ENCODE measurements at regions not wholly inside any gene's neighbourhood (a gene's known extent, or its start where the extent isn't known, plus 50 kb on each side); places are given as distances from the start of the nearest gene placed in this dataset.

GRCh38 chr7:46850563-46851330, 731.2 kb downstream of the TNS3 start:
- Mint-ChIP-seq H3K9me3 (no peaks in the 10 kb centered on the region), H3K4me3 (no peak overlapping the region), H3K4me1 (peaks cover 13% of the 10 kb centered on the region), H3K27ac (no peak overlapping the region), H3K27me3 (ENCODE audit: low read depth) (no peaks in the 10 kb centered on the region), H3K36me3 (ENCODE audit: low read depth) (no peaks in the 10 kb centered on the region)
- TF ChIP-seq CTCF (IDR thresholded peaks at IDR 0.05; ENCODE audit: unreplicated experiment in 3 of 3): no peak

DNA sequence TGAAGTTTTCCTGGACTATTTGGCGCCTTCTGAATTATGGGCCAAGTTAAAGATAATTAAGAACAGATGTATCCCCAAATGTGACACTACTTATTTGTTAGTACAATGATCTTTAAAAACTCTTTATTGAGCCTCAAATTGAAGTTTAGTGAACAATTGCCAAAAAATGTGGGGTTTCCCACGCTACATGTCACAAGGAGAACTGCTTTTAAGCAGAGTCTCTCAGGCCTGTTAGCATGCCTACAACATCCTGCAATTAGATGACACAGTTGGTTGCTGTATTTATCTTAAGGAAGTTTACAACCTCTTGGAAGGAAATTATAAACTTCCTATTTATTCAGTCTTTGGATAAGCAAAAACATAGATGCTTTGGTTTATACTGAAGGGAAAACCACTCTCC, 733.0 kb downstream of the TNS3 start:
- H3K9me3 Mint-ChIP-seq: no peaks in the 10 kb centered on the region
- H3K4me1 Mint-ChIP-seq: peaks cover 9% of the 10 kb centered on the region
- H3K27me3 Mint-ChIP-seq (ENCODE audit: low read depth): no peaks in the 10 kb centered on the region
- no peak for TF ChIP-seq CTCF (IDR thresholded peaks at IDR 0.05; ENCODE audit: unreplicated experiment in 3 of 3)
- H3K4me3 Mint-ChIP-seq: no peak overlapping the region
- no peak overlapping the region for H3K27ac Mint-ChIP-seq
- H3K36me3 Mint-ChIP-seq (ENCODE audit: low read depth): no peaks in the 10 kb centered on the region

GRCh38 chr7:46848311-46848710, 733.6 kb downstream of the TNS3 start:
- H3K27ac Mint-ChIP-seq: no peak overlapping the region
- H3K4me1 Mint-ChIP-seq: peaks cover 2% of the 10 kb centered on the region
- H3K9me3 Mint-ChIP-seq: no peaks in the 10 kb centered on the region
- H3K27me3 Mint-ChIP-seq (ENCODE audit: low read depth): no peaks in the 10 kb centered on the region
- TF ChIP-seq CTCF (IDR thresholded peaks at IDR 0.05; ENCODE audit: unreplicated experiment in 3 of 3): no peak
- no peaks in the 10 kb centered on the region for H3K36me3 Mint-ChIP-seq (ENCODE audit: low read depth)
- no peak overlapping the region for H3K4me3 Mint-ChIP-seq

DNA sequence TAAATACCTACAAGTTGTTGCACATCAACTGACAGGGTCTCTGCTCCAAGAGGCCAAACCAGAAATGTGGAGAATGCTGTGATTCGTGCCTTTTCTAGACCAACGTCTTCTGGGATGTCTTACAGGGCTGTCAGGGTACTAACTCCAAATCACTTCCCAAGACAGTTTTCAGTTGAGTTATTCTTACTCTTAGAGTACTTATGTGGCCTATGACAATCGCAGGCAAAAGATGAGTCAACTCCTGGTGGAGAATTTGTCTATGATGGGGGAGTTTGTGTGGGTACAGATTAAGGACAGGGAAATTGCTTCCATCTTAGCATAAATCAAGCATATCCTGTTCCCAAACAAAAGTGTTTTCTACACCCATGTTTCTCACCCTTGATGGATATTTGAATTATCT, 734.8 kb downstream of the TNS3 start:
- Mint-ChIP-seq H3K9me3 (no peaks in the 10 kb centered on the region), H3K27me3 (ENCODE audit: low read depth) (no peaks in the 10 kb centered on the region), H3K4me1 (no peaks in the 10 kb centered on the region), H3K36me3 (ENCODE audit: low read depth) (no peaks in the 10 kb centered on the region), H3K27ac (no peak overlapping the region), H3K4me3 (no peak overlapping the region)
- no peak for TF ChIP-seq CTCF (IDR thresholded peaks at IDR 0.05; ENCODE audit: unreplicated experiment in 3 of 3)

DNA sequence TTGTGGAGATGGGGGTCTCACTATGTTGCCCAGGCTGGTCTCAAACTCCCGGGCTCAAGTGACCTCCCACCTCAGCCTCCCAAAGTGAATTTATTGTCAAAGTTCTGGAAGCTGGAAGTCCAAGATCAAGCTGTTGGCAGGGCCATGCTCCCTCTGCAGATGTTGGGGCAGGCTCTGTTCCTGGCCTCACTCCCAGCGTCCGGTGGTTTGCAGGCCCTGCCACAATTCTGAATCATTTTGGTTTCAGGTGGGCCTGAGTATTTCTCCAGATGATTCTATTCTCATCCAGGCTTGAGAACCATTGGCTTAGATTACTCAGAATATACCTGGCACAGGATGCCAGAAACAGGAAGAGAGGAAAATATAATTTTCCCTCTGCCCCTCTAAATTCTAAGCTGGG, 737.4 kb downstream of the TNS3 start:
- H3K36me3 Mint-ChIP-seq (ENCODE audit: low read depth): no peaks in the 10 kb centered on the region
- H3K4me1 Mint-ChIP-seq: no peaks in the 10 kb centered on the region
- no peaks in the 10 kb centered on the region for H3K9me3 Mint-ChIP-seq
- no peaks in the 10 kb centered on the region for H3K27me3 Mint-ChIP-seq (ENCODE audit: low read depth)
- TF ChIP-seq CTCF (IDR thresholded peaks at IDR 0.05; ENCODE audit: unreplicated experiment in 3 of 3): no peak
- H3K4me3 Mint-ChIP-seq: no peak overlapping the region
- H3K27ac Mint-ChIP-seq: no peak overlapping the region

DNA sequence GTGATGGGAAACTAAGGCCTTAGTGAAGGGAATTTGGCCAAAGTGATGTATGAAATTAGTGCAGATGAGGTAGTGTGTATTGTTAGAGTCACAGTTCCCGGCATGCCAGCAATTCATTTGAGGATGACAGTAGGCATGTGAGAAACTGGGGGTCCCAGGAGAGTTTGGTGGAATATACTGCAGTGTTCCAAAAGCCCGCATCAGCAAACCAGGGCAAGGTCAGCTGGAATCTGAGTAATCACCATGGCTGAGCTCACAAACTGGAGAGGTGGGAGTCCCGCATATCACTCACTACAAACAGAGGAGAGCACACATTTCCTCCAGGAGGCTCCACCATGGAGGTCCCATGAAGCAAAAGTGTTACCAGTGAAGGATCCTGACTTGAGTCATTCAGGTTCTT, 740.7 kb downstream of the TNS3 start:
- H3K36me3 Mint-ChIP-seq (ENCODE audit: low read depth): no peaks in the 10 kb centered on the region
- no peaks in the 10 kb centered on the region for H3K4me1 Mint-ChIP-seq
- no peak overlapping the region for H3K4me3 Mint-ChIP-seq
- H3K27ac Mint-ChIP-seq: no peak overlapping the region
- H3K9me3 Mint-ChIP-seq: peaks cover 1% of the 10 kb centered on the region
- TF ChIP-seq CTCF (IDR thresholded peaks at IDR 0.05; ENCODE audit: unreplicated experiment in 3 of 3): no peak
- no peaks in the 10 kb centered on the region for H3K27me3 Mint-ChIP-seq (ENCODE audit: low read depth)

Measured in nephron (organoid).